OCI-M1 (cell line): ENCODE measurements at regions not wholly inside any gene's neighbourhood (a gene's known extent, or its start where the extent isn't known, plus 50 kb on each side); places are given as distances from the start of the nearest gene placed in this dataset.

Source experiments
- DNase-seq: peaks from one replicate; lab custom pipeline; 2025; lab: John Stamatoyannopoulos, UW

DNA sequence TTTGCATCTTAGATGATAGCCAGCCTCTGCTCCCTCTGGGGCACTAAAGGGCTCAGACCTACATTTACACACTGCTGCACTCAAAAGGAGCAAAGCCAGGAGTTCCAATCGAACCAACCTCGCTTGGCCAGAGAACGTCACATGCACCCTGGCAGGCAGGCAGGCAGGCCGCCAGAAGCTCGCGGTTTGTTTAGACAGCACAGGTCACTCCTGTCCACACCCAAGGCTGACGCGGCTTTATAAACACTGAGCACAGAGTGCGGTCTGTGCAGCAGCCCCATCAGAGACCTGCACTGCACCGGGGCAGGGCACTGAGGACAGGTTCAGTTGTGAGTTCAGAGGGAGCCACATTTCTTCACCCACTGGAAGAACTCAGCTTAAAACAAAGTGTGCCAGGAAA is 143.9 kb downstream of the BCOR start:
- no peak for DNase-seq

DNA sequence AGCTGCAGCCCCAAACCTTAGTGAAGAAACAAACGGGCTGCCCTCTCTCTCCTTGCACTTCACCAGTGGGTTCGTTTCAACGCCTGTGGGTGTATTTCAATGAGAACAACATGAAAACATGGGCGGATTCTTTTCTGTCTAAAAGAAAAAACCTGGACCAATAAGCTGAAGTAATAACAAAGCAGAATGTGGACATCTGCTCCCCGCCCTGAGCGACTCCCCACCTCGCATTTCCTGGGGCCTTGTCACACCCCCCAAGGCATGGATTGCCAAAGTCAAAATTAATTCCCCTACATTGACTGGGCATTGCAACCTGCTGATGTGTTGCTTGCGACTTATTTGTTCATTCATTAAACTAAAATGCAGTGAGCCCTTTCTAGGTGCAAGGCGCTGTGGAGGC is 142.9 kb downstream of the BCOR start:
- DNase-seq, result no peak

DNA sequence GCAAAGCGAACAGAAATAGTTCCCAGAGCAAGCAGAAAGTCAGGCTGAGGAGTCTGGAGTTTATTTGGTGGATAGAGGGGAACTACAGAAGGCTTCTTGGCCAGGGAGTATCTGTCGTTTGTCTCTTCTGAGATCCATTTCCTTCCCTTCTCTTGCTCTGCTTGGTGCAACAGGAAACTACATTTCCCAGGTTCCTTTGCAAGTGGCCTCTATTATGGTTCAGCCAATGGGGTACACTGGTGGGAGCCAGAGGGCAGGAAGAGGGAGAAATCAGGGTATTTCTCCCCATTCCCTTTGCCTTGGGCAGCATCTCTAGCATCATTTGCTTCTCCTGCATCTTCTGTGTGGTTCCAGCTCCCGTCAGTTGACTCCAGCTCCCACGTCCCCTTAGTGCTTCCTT is 142.1 kb downstream of the BCOR start:
- DNase-seq, result no peak

DNA sequence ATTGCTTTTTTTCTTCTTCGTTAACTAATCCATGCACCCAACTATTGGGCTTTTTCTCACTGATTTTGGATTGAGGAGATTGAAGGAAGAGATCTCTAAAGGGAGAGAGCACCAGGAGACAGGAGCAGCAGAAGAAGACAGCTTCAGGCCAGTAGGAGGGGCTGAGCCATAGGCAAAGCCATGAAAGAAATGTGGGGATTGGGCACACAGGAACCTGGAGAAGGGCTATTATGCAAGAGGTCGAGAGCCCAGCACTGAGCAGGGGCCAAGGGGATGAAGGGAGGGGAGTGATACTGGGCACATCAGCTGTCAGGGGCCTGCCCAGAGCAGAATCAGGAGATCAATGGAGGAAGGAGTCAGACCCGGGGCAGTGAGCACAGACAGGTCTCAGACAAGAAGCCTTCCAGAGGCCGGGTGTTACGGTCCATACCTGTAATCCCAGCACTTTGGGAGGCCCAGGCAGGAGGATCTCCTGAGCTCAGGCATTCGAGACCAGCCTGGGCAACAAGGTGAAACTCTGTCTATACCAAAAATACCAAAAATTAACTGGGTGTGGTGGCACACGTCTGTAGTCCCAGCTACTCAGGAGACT is 140.9 kb downstream of the BCOR start:
- DNase-seq, result no peak

DNA sequence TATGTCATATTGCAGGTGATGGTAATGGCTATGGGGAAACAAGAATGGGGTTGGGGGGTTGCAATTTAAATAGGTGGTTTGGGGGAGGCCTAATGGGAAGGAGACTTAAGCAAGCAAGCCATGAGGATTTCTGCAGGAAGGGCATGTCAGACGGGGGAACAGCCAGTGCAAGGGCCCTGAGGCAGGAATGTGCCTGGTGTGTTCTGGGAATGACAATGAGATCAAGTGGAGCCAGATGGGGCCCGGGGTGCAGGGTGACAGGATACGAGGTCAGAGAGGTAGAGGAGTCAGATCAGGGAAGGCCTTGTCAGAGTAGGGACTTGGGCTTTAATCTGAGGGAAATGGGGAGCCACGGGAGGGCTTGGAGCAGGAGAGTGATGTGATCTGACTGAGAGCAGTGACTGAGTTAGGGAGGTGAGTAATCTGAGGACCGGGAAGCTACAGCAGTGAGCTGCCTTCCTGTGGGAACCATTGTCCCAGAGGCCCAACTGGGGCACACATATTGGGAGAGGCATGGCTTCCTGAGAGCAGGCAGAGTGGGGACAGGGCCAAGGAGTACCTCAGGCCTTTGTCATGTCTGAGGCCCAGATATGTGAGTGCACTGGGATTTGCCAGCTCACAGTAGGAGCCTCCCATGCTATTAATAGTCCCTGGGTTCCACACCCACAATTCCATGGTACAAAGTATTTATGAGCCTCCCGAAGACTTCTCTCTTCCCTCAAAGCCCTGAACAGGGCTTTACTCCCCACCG is 139.8 kb downstream of the BCOR start:
- DNase-seq, result no peak

DNA sequence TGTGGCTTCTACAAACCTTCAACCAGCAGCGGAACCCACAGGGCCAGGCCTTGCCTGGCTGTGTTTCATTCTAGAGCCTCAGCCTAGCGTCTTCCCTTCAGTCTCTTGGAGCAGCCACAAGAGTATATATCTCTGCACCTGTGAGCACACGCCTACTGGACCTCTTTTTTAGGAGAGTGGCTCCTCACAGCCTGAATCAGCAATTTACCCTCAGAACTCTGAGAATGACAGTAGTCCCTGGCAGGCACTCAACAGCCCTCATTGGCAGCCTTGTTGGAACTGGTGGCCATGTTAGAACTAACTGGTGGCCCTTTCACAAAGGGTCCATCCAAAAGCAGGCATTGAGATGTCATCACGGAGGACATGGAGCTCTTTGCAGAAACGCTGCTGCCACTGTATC is 138.9 kb downstream of the BCOR start:
- DNase-seq, result no peak

DNA sequence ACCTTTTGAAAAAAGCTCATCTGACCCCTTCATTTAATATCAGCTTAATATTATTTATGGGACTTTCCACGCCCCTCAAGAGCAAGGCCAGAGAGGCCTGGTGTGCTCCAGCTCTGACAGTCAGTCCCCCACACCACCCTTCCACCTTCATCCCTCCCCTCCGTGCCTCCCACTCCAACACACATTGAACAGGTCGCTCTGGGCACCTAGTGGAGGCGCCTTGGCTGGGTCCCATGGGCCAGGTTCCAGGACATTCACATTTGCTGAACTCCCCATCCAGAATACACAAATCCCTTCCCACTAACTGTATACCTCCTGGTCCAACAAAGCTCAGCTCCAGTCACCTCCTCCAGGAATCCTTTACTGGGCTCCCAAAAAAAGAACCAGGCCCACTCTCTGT is 137.5 kb downstream of the BCOR start:
- no peak for DNase-seq

DNA sequence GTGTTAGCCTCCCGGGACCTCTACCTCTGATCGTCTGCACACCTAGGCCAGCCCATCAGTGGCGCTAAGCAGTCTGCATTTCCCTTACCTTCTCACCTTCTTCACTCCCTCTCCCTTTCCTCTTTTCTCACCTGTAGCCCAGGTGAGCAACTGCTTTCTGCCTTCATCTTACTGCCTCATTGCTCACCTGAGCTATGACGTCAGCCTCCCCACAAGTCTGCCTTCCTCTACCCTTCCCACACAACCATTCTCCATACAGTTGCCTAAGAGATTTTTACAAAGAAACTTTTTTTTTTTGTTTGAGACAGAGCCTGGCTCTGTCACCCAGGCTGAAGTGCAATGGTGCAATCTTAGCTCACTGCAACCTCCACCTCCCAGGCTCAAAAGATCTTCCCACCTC is 136.3 kb downstream of the BCOR start:
- no peak for DNase-seq

DNA sequence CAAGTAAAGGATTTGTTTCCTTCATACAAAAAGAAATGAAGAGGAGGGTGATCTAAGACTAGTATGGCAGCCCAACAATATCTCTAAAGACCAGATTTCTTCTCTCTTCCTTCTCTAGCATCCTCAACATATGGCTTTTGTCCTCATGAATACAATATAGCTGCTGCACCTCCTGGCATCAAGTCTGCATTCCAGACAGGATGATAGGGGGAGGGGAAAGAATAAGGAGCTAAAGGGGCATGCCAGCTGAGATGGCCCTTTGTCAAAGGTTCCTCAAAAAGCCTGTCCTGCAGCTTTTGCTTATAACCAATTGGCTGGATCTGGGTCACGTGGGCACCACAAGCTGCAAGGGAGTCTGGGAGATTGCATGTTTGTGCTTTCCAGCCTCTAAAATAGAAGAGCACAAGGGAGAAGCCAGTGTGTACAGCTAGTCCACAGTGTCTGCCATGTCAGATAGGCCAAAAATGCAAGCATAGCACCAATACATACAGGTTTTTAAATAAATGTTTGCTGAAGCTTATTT is 132.6 kb downstream of the BCOR start:
- DNase-seq, result no peak

DNA sequence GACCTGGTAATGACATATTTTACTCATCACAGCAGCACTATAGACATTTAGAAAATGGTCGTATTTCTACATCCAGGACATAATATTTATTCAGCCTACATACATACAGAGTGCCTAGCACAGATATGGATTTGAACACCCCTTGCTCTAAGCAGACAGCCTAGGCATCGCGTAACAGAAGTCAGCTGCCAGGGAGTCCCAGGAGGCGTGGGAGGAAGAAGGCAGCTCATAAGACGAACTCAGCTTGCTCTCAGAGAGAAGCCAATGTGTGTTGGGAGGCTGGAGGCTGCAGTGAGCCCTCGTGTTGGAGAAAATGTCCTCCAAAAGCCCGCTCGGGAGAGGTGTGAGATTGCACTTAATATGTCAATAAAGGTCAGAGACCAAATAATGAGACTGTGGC is 131.6 kb downstream of the BCOR start:
- DNase-seq, result peak; percentile 13

DNA sequence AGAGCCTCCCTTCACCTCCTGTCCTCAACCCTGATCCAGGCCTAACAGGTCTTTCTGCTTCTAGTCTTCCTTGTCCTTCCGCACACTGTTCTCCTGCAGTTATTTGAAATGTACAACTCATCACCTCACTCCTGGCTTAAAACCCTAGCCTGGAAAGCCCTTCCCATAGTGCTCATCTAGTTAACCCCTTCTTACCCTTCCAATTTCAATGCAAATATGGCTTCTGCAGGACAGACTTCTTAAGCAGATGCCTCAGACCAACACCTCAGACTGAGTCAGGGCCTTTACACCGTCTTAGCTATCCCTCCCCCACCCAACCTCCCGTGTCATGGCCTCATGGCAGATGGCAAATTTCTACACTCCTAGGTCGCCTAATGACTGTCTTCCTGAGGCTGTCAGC is 130.4 kb downstream of the BCOR start:
- DNase-seq, result no peak

DNA sequence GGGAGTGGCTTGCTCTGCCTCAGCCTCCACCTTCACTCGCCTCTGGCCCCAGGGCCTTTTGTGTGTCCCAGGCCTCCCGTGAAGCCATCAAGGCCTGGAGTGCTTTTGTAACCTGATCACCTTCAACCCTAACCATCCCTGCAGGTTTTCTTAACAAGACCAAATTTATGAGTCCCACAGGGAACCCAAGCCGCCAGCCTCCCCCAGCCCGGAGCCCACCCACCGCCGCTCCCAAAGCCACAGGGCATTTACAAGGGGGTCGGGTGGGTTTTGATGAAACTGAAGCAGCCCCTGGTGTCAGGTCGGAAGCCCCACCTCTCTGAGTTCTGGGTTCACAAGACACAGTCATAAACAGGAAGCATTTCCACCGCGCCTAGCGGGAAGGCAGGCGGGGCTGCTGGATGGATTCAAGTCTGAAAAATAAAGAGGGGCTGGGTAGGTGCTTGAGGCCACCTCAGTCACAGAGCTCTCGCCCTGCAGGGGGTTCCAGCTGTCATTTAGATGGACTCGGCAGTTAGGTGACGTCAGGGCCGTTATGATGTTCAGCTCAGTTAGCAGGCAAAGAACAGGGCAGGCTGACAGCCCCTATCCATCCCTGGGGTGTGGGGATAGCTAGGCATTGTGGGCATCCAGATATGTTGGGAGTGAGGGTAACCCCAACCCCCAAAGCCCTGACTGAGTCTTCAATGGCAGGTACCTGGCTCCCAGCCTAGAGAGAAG is 128.5 kb downstream of the BCOR start:
- no peak for DNase-seq

DNA sequence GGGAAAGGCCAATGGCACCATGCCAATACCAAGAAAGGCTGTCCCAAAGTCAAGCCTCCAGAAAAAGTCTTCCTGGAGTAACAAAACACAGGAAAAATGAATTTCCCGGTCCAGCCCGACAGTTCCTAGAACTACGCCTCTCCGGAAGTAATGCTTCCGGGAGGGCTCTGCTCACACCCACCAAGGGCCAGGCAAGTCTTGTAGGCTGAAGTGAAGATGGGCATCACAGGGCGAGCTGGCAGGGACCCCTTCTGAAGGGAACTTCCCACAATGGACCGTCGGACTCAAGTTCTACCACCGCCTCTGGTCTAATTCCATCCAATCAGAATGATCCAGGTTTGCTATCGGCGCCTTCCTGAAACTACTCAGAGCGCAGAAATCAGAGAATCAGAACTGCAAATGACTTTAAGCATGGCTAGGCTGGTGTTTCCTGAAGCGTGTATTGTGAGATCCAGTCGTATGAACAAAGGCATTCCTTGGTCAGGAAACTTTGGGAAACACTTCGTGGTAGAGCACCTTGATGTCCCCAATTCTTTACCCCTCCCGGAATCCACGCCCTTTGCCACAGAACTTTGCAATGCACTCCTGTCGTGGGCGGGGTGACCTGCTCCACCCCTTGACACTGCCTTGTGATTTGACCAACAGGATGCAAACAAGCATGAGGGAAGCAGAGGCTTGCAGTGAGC is 127.8 kb downstream of the BCOR start:
- DNase-seq, result no peak

DNA sequence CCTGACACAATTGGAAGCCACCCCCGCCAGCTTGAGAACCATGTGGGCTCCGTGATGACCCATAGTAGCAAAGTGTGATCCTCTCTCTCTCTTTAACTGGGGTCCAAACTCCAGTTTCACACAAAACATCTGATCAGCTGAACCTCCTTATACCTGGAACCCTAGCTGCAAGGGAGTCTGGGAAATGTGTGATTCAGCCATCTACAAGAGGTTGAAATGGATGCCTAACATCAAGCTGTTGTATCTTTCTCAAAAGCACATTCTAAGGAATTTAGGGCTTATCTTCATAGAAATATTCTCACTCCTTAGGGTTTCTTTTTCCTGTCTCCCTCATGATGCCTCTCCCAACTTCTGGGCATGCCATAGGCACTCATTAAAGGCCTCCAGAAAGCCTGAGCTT is 126.0 kb downstream of the BCOR start:
- no peak for DNase-seq

DNA sequence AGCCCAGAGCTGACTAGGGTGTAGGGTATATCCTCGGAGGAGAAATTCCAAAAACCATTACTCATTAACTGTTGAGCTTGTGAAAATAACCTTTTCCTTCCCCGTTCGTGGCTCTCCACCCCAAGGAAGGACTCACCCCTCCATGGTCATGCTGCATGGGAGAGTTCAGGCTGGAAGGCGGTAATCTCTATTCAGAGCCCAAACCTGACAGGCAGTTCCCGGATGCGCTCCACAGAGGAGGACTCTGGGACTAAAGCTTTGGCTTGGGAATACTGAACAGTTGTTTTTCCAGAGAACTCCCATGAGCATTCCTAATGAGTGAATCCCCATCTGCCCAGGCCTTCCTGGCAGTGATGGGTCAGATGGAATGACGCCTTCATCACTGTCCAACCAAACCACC is 125.4 kb downstream of the BCOR start:
- no peak for DNase-seq

DNA sequence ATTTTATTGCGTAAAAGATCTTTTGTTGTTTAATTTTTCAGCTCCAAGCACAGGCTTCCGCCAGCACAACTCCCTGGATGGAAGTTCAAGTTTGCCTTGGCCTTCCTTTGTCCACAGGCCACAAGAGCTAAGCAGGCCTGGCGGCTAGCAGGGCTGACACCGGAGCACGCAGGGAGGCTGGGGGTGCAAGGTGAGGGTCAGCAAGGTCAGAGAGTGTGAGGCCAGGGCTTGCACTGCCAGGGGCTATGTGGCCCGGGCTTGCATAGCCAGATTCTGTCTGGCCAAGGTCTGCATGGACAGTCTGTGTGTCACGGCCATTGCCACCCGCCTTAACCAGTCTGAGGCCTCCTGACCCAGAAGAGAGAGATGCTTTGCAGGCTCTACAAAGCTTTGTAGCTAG is 123.9 kb downstream of the BCOR start:
- DNase-seq, result no peak

DNA sequence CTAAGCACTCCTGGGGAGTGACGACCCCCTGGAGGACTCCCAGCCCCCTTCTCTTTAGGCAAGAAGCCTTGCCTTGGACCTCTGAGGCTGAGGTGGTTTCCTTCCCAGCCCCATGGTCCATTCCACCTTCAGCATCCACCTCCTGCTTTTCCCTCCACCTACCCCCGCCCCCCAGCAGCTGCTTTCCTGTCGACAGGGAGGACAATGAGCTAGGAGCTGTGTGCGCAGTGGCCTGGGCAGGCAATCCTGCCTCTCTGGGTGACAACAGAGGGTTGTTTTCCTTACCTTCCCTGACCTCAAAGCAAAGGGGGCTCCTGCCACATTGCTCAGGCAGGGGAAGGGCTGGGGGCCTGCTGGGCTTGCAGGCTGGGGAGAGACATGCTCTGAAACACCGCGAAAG is 123.5 kb downstream of the BCOR start:
- no peak for DNase-seq

DNA sequence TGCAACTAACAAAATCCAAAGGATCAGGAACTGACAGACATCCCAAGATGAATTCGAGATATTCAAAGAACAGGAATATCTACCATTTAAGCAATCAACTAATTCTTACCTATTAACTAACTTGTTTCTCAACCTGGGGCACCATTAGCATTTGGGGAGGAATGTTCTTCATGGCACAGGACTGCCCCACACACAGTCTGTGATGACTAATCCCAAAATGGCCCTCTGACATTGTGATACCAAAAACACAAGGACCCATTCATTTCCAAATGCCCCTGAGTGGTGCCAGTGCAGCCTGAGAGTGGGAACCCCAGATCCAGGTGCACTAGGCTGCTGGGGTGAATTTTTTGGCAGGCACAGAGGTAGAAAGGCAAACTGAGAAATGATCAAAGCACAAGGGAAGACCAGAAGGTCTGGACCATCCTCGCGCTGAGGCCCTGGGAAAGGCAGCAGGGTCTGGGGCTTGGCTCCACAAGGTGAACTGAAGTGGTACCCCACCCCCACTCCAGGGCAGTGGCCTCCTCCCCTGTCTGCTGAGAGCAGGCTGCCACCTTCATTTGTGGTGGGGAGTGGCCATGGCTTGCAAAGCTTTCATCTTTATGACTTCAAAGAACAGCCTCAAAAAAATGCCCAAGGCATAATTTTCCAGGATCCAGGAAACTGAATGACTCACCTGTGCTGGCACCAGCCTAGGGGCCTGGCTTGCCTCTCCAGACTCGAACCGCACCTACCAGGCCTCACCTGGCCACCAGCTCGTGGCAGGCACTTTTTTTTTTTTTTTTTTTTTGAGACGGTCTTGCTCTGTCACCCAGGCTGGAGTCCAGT is 122.4 kb downstream of the BCOR start:
- no peak for DNase-seq

DNA sequence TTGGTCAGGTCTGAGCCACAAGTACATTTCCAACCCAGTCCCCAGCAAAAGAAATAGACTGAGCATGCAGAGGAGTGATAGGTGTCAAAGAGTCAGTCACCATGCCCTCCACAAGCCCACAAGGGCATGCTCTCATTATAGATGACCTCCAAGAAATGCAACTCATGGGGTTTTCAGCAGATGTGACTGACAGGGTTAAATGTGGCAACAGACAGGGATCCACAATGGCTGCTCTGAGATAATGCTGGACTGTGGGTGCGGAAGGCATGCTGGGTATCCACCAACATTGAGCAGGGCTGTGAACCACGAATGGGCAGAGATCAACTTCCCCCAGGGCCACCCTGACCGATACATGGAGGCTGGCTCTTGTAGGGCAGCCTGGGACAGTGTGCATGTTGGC is 115.8 kb downstream of the BCOR start:
- no peak for DNase-seq

DNA sequence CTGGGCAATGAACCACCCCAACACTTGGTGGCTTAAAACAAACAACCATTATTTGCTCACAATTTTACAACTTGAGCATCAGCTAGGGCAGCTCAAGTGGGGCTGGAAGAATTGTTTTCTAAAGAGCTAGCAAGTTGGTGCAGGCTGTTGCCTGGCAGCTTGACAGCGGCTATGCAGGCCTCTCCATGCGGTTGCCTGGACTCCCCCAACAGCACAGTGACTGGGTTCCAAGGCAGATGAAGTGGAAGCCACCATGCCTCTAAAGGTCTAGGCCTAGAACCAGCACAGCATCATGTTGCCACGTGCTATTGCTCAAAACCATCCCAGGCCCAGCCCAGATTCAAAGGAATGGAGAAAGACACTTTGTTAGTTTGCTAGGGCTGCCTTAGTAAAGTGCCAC is 114.8 kb downstream of the BCOR start:
- no peak for DNase-seq

DNA sequence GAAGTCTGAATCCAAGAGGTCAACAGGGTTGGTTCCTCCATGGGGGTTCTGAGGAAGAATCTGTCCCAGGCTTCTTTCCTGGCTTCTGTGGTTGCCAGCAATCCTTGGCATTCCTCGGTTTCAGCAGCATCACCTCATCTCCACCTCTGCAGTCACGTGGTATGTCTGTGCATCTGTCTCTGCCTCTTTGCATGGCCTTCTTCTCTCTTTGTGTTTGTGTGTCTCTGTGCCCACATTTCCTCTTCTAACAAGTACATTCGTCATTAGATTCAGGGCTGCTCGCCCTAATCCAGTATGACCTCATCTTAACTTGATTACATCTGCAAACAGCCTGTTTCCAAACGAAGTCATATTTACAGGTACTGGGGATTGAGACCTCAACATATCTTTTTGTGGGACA is 114.0 kb downstream of the BCOR start:
- DNase-seq, result no peak
